Astrocyte (in vitro differentiated cells and primary cell): ENCODE measurements at regions not wholly inside any gene's neighbourhood (a gene's known extent, or its start where the extent isn't known, plus 50 kb on each side); places are given as distances from the start of the nearest gene placed in this dataset.

Experiments
- CTCF ChIP-seq: IDR thresholded peaks from 2 replicates; pipeline ENCODE4 v1.5.1; 2011; ENCODE audit warnings: low read depth, mild to moderate bottlenecking, inconsistent platforms, low read length, moderate library complexity; ENCODE audit not compliant: insufficient read depth
- EZH2 ChIP-seq: IDR thresholded peaks from 2 replicates; pipeline ENCODE4 v1.6.1; 2012; ENCODE audit warnings: mild to moderate bottlenecking, low read length, inconsistent platforms; ENCODE audit not compliant: insufficient read depth

GRCh38 chrX:19213610-19214152 lies 91.4 kb upstream of the ADGRG2 start:
- TF ChIP-seq CTCF (no peak), EZH2 (no peak)
